ENCODE measurements at regions not wholly inside any gene's neighbourhood (a gene's known extent, or its start where the extent isn't known, plus 50 kb on each side); places are given as distances from the start of the nearest gene placed in this dataset.

GRCh38 chr13:23999424-23999823, 102.1 kb upstream of the C1QTNF9B start:
- ChIA-PET POLR2A (interaction anchor here (0.7 kb wide), 1 partner anchor 76 kb away, joined by 3 read pairs; no protein-coding TSS in a partner anchor), CTCF (interaction anchor here (0.6 to 1.1 kb wide), 3 partner anchors 12 to 39 kb away, joined by 3 read pairs; no protein-coding TSS in a partner anchor)
- DNase-seq = no peak
- Mint-ChIP-seq H3K27me3 (ENCODE audit: low read depth) (no peaks in the 10 kb centered on the region), H3K4me1 (ENCODE audit: low read depth) (peaks cover 7% of the 10 kb centered on the region), H3K4me3 (no peak overlapping the region), H3K9me3 (ENCODE audit: insufficient read depth) (no peaks in the 10 kb centered on the region), H3K36me3 (ENCODE audit: low read depth) (no peaks in the 10 kb centered on the region), H3K27ac (no peak overlapping the region)
- no peak for ATAC-seq

- Mint-ChIP-seq H3K4me3 (no peak overlapping the region), H3K27me3 (ENCODE audit: low read depth) (no peaks in the 10 kb centered on the region), H3K4me1 (ENCODE audit: low read depth) (no peaks in the 10 kb centered on the region), H3K9me3 (ENCODE audit: insufficient read depth) (no peaks in the 10 kb centered on the region), H3K27ac (no peak overlapping the region), H3K36me3 (ENCODE audit: low read depth) (no peaks in the 10 kb centered on the region)
- CTCF ChIA-PET = interaction anchor here (0.5 kb wide), 1 partner anchor 220 kb away, joined by 3 read pairs; no protein-coding TSS in a partner anchor
- POLR2A ChIA-PET = no interaction called here
- no peak for ATAC-seq
- no peak for DNase-seq
Measured at GRCh38 chr13:24002206-24002815, 105.0 kb upstream of the C1QTNF9B start.

- CTCF ChIA-PET = interaction anchor here (1.4 to 1.8 kb wide), 3 partner anchors 16 to 88 kb away, joined by 4 to 10 read pairs (median 4); no protein-coding TSS in a partner anchor
- DNase-seq (no peak), ATAC-seq (no peak)
- H3K27me3 Mint-ChIP-seq (ENCODE audit: low read depth) = no peaks in the 10 kb centered on the region
- H3K36me3 Mint-ChIP-seq (ENCODE audit: low read depth) = no peaks in the 10 kb centered on the region
- H3K4me1 Mint-ChIP-seq (ENCODE audit: low read depth) = no peaks in the 10 kb centered on the region
- H3K27ac Mint-ChIP-seq = no peak overlapping the region
- no peaks in the 10 kb centered on the region for H3K9me3 Mint-ChIP-seq (ENCODE audit: insufficient read depth)
- no peak overlapping the region for H3K4me3 Mint-ChIP-seq
- POLR2A ChIA-PET = no interaction called here
Measured at GRCh38 chr13:24004142-24004899, 107.0 kb upstream of the C1QTNF9B start.

- POLR2A ChIA-PET = no interaction called here
- no peaks in the 10 kb centered on the region for H3K9me3 Mint-ChIP-seq (ENCODE audit: insufficient read depth)
- DNase-seq (no peak), ATAC-seq (no peak)
- H3K36me3 Mint-ChIP-seq (ENCODE audit: low read depth) = no peaks in the 10 kb centered on the region
- H3K27me3 Mint-ChIP-seq (ENCODE audit: low read depth) = no peaks in the 10 kb centered on the region
- CTCF ChIA-PET = interaction anchor here (1.2 to 1.8 kb wide), 4 partner anchors 16 to 224 kb away, joined by 3 to 10 read pairs (median 4); no protein-coding TSS in a partner anchor
- no peak overlapping the region for H3K4me3 Mint-ChIP-seq
- no peaks in the 10 kb centered on the region for H3K4me1 Mint-ChIP-seq (ENCODE audit: low read depth)
- no peak overlapping the region for H3K27ac Mint-ChIP-seq
Measured at GRCh38 chr13:24004971-24005370, 107.7 kb upstream of the C1QTNF9B start.

- H3K9me3 Mint-ChIP-seq (ENCODE audit: insufficient read depth) = no peaks in the 10 kb centered on the region
- POLR2A ChIA-PET = no interaction called here
Measured at GRCh38 chr13:24005755-24006281, 108.5 kb upstream of the C1QTNF9B start.

GRCh38 chr13:24006520-24007248, 109.4 kb upstream of the C1QTNF9B start:
- Mint-ChIP-seq H3K27ac (no peak overlapping the region), H3K27me3 (ENCODE audit: low read depth) (no peaks in the 10 kb centered on the region), H3K36me3 (ENCODE audit: low read depth) (no peaks in the 10 kb centered on the region), H3K4me3 (no peak overlapping the region), H3K4me1 (ENCODE audit: low read depth) (no peaks in the 10 kb centered on the region), H3K9me3 (ENCODE audit: insufficient read depth) (no peaks in the 10 kb centered on the region)
- DNase-seq (no peak), ATAC-seq (no peak)
- ChIA-PET CTCF (interaction anchor here (1.2 kb wide), 1 partner anchor 15 kb away, joined by 3 read pairs; no protein-coding TSS in a partner anchor), POLR2A (no interaction called here)

More at GRCh38 chr13:24005755-24006281, 108.5 kb upstream of the C1QTNF9B start:
- H3K4me1 Mint-ChIP-seq (ENCODE audit: low read depth) = no peaks in the 10 kb centered on the region
- CTCF ChIA-PET = interaction anchor here (1.2 to 1.8 kb wide), 4 partner anchors 15 to 223 kb away, joined by 3 to 10 read pairs (median 4); no protein-coding TSS in a partner anchor
- no peaks in the 10 kb centered on the region for H3K36me3 Mint-ChIP-seq (ENCODE audit: low read depth)
- H3K4me3 Mint-ChIP-seq = no peak overlapping the region
- DNase-seq = no peak
- ATAC-seq = no peak
- no peaks in the 10 kb centered on the region for H3K27me3 Mint-ChIP-seq (ENCODE audit: low read depth)
- H3K27ac Mint-ChIP-seq = no peak overlapping the region

GRCh38 chr13:24007979-24008620, 110.8 kb upstream of the C1QTNF9B start:
- Mint-ChIP-seq H3K4me3 (no peak overlapping the region), H3K9me3 (ENCODE audit: insufficient read depth) (no peaks in the 10 kb centered on the region), H3K36me3 (ENCODE audit: low read depth) (no peaks in the 10 kb centered on the region), H3K27me3 (ENCODE audit: low read depth) (no peaks in the 10 kb centered on the region), H3K4me1 (ENCODE audit: low read depth) (no peaks in the 10 kb centered on the region), H3K27ac (no peak overlapping the region)
- DNase-seq (no peak), ATAC-seq (no peak)
- CTCF ChIA-PET = interaction anchor here (1.2 kb wide), 2 partner anchors 12 to 14 kb away, joined by 3 to 5 read pairs; no protein-coding TSS in a partner anchor
- POLR2A ChIA-PET = no interaction called here

GRCh38 chr13:24008679-24009078, 111.4 kb upstream of the C1QTNF9B start:
- ATAC-seq = no peak
- no peaks in the 10 kb centered on the region for H3K4me1 Mint-ChIP-seq (ENCODE audit: low read depth)
- CTCF ChIA-PET = interaction anchor here (1.0 kb wide), 1 partner anchor 220 kb away, joined by 3 read pairs; no protein-coding TSS in a partner anchor

GRCh38 chr13:24011266-24011665, 114.0 kb upstream of the C1QTNF9B start:
- ChIA-PET POLR2A (no interaction called here), CTCF (no interaction called here)
- ATAC-seq (no peak), DNase-seq (no peak)
- H3K36me3 Mint-ChIP-seq (ENCODE audit: low read depth) = no peaks in the 10 kb centered on the region
- no peaks in the 10 kb centered on the region for H3K4me1 Mint-ChIP-seq (ENCODE audit: low read depth)
- H3K27ac Mint-ChIP-seq = no peak overlapping the region
- no peaks in the 10 kb centered on the region for H3K9me3 Mint-ChIP-seq (ENCODE audit: insufficient read depth)
- no peak overlapping the region for H3K4me3 Mint-ChIP-seq
- no peaks in the 10 kb centered on the region for H3K27me3 Mint-ChIP-seq (ENCODE audit: low read depth)

More at GRCh38 chr13:24008679-24009078, 111.4 kb upstream of the C1QTNF9B start:
- Mint-ChIP-seq H3K27ac (no peak overlapping the region), H3K9me3 (ENCODE audit: insufficient read depth) (no peaks in the 10 kb centered on the region), H3K36me3 (ENCODE audit: low read depth) (no peaks in the 10 kb centered on the region), H3K4me3 (no peak overlapping the region), H3K27me3 (ENCODE audit: low read depth) (no peaks in the 10 kb centered on the region)
- POLR2A ChIA-PET = no interaction called here
- DNase-seq = no peak

GRCh38 chr13:24012648-24013047, 115.3 kb upstream of the C1QTNF9B start:
- no peak for DNase-seq
- ChIA-PET POLR2A (no interaction called here), CTCF (no interaction called here)
- H3K4me3 Mint-ChIP-seq = no peak overlapping the region
- no peaks in the 10 kb centered on the region for H3K27me3 Mint-ChIP-seq (ENCODE audit: low read depth)
- no peak overlapping the region for H3K27ac Mint-ChIP-seq
- H3K4me1 Mint-ChIP-seq (ENCODE audit: low read depth) = no peaks in the 10 kb centered on the region
- H3K9me3 Mint-ChIP-seq (ENCODE audit: insufficient read depth) = no peaks in the 10 kb centered on the region
- ATAC-seq = no peak
- H3K36me3 Mint-ChIP-seq (ENCODE audit: low read depth) = no peaks in the 10 kb centered on the region

GRCh38 chr13:24013189-24013588, 115.9 kb upstream of the C1QTNF9B start:
- no peak for DNase-seq
- no peak for ATAC-seq
- ChIA-PET POLR2A (interaction anchor here (1.2 kb wide), 1 partner anchor 128 kb away, joined by 3 read pairs; no protein-coding TSS in a partner anchor), CTCF (interaction anchor here (0.6 kb wide), 1 partner anchor 217 kb away, joined by 4 read pairs; no protein-coding TSS in a partner anchor)
- Mint-ChIP-seq H3K4me1 (ENCODE audit: low read depth) (no peaks in the 10 kb centered on the region), H3K27ac (no peak overlapping the region), H3K36me3 (ENCODE audit: low read depth) (no peaks in the 10 kb centered on the region), H3K4me3 (no peak overlapping the region), H3K9me3 (ENCODE audit: insufficient read depth) (no peaks in the 10 kb centered on the region), H3K27me3 (ENCODE audit: low read depth) (no peaks in the 10 kb centered on the region)

All from activated CD8-positive, alpha-beta T cell treated with anti-CD3 and anti-CD28 coated beads, Interleukin-2, amount 10 ng/mL, durations not matched to agents 7 days and 5 days (primary cell).